HEK293T (cell line): ENCODE measurements at regions not wholly inside any gene's neighbourhood (a gene's known extent, or its start where the extent isn't known, plus 50 kb on each side); places are given as distances from the start of the nearest gene placed in this dataset.

Experiments used
- CTCF ChIA-PET: fragments of 350-600 bp; formaldehyde crosslinking; extraction: SDS; loops from one replicate; lab custom pipeline; 2021; ENCODE audit warnings: antibody characterized with exemption, inconsistent platforms; lab: Yijun Ruan, JAX
- POLR2A ChIA-PET: fragments of 350-600 bp; formaldehyde crosslinking; extraction: SDS; loops from one replicate; lab custom pipeline; 2020; ENCODE audit warnings: antibody characterized with exemption, inconsistent platforms; lab: Yijun Ruan, JAX
- DNase-seq: peaks from one replicate; pipeline ENCODE4 v3.0.0; 2012; ENCODE audit warnings: mixed read lengths; ENCODE audit errors: extremely low spot score
- ARNT ChIP-seq: fragments of 450-650 bp; IDR thresholded peaks from 2 replicates; pipeline ENCODE4 v1.6.1; 2017; ENCODE audit warnings: mild to moderate bottlenecking
- BHLHE40 ChIP-seq: fragments of 450-650 bp; IDR thresholded peaks from 2 replicates; pipeline ENCODE4 v1.6.1; 2016; ENCODE audit warnings: mild to moderate bottlenecking, moderate library complexity, borderline replicate concordance
- CTBP1 ChIP-seq: fragments of 450-650 bp; IDR thresholded peaks from 2 replicates; pipeline ENCODE4 v1.6.1; 2016; ENCODE audit warnings: borderline replicate concordance
- ELF4 ChIP-seq: fragments of 450-650 bp; IDR thresholded peaks from 2 replicates; pipeline ENCODE4 v1.6.1; 2017; ENCODE audit warnings: antibody characterized with exemption
- FOXA1 ChIP-seq: fragments of 450-650 bp; IDR thresholded peaks from 2 replicates; pipeline ENCODE4 v1.6.1; 2016; ENCODE audit warnings: mild to moderate bottlenecking
- FOXK2 ChIP-seq: fragments of 450-650 bp; IDR thresholded peaks from 2 replicates; pipeline ENCODE4 v1.6.1; 2016; ENCODE audit warnings: mild to moderate bottlenecking
- FOXM1 ChIP-seq: fragments of 450-650 bp; IDR thresholded peaks from 2 replicates; pipeline ENCODE4 v1.6.1; 2017; ENCODE audit warnings: mild to moderate bottlenecking, borderline replicate concordance
- HDGF ChIP-seq: fragments of 450-650 bp; IDR thresholded peaks from 2 replicates; pipeline ENCODE4 v1.6.1; 2017; ENCODE audit warnings: antibody characterized with exemption, borderline replicate concordance
- L3MBTL2 ChIP-seq: fragments of 450-650 bp; conservative IDR thresholded peaks from 2 replicates; pipeline ENCODE4 v1.6.1; 2016; ENCODE audit warnings: mild to moderate bottlenecking
- LEF1 ChIP-seq: fragments of 450-650 bp; IDR thresholded peaks from 2 replicates; pipeline ENCODE4 v1.6.1; 2017; ENCODE audit warnings: mild to moderate bottlenecking, borderline replicate concordance
- NFRKB ChIP-seq: fragments of 450-650 bp; IDR thresholded peaks from 2 replicates; pipeline ENCODE4 v1.6.1; 2016; ENCODE audit warnings: mild to moderate bottlenecking, moderate library complexity
- SP1 ChIP-seq: fragments of 450-650 bp; IDR thresholded peaks from 2 replicates; pipeline ENCODE4 v1.6.1; 2017
- SUZ12 ChIP-seq: fragments of 450-650 bp; IDR thresholded peaks from 2 replicates; pipeline ENCODE4 v1.6.1; 2016; ENCODE audit warnings: mild to moderate bottlenecking
- TARDBP ChIP-seq: fragments of 450-650 bp; IDR thresholded peaks from 2 replicates; pipeline ENCODE4 v1.6.1; 2016
- ZNF384 ChIP-seq: fragments of 450-650 bp; IDR thresholded peaks from 2 replicates; pipeline ENCODE4 v1.6.1; 2016
- TF ChIP-seq, protein P1 (sequence below): fragments of 450-650 bp; IDR thresholded peaks from 2 replicates; pipeline ENCODE4 v1.6.1; 2016

DNA sequence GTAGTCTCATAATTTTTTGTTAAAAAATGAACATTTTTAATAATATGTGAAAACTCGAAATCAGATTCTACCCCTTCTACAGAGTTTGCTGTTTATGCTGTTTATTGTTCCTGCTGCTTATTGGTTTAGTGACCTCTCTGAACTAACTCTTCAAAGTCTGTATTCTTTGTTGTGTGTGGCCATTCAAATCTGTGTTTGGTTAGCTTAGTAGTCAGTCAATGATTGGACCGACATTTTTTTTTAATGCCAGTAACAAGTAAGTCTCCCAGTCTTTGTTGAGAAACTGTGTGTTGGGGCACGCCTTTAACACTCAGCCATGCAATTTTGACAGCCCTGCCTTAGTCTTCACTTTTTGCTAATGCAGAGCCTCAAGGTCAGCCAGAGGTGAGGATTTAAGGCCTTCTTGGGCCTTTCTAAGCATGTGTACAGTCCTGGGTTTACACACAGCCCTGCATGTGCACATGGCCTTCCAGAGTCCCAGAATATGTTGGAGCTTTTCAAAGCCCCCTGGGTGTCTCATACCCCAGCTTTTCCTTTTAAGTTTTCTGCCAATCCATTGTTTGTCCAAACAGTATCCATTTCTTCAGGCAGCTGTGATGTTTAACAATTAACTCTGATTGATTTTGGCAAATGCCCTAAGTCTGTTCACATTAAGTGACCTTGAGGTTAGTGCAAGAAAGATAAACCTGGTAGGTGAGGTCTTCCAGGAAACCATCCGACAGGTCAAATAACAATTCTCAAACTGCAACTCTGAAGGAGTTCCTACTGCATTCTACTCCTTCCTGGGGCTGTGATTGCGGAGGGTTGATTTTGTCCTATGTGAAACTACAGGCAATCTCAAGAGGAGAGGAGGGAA is 389.3 kb downstream of the PMP22 start:
- no peak for DNase-seq
- ChIA-PET POLR2A (no interaction called here), CTCF (no interaction called here)
- TF ChIP-seq SP1 = no peak
- no peak for TF ChIP-seq HDGF
- no peak for TF ChIP-seq FOXA1
- TF ChIP-seq, protein P1, sequence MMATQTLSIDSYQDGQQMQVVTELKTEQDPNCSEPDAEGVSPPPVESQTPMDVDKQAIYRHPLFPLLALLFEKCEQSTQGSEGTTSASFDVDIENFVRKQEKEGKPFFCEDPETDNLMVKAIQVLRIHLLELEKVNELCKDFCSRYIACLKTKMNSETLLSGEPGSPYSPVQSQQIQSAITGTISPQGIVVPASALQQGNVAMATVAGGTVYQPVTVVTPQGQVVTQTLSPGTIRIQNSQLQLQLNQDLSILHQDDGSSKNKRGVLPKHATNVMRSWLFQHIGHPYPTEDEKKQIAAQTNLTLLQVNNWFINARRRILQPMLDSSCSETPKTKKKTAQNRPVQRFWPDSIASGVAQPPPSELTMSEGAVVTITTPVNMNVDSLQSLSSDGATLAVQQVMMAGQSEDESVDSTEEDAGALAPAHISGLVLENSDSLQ = no peak
- no peak for TF ChIP-seq FOXM1

GRCh38 chr17:14873996-14874395 is 391.1 kb downstream of the PMP22 start:
- TF ChIP-seq HDGF = no peak
- no peak for TF ChIP-seq FOXK2
- TF ChIP-seq LEF1 = no peak
- TF ChIP-seq, protein P1 = no peak
- no peak for TF ChIP-seq FOXM1
- no peak for TF ChIP-seq ZNF384
- TF ChIP-seq CTBP1 = no peak
- TF ChIP-seq SP1 = no peak
- no peak for TF ChIP-seq L3MBTL2
- no peak for TF ChIP-seq NFRKB
- no peak for TF ChIP-seq FOXA1
- no peak for TF ChIP-seq BHLHE40
- TF ChIP-seq ELF4 = no peak
- no peak for TF ChIP-seq TARDBP
- TF ChIP-seq SUZ12 = no peak
- no peak for TF ChIP-seq ARNT

GRCh38 chr17:14873540-14873939 is 391.6 kb downstream of the PMP22 start:
- TF ChIP-seq SUZ12 (no peak), L3MBTL2 (no peak), LEF1 (no peak), FOXM1 (no peak), BHLHE40 (no peak), TARDBP (no peak), CTBP1 (no peak), SP1 (no peak), NFRKB (no peak), HDGF (no peak), ZNF384 (no peak), FOXA1 (no peak), FOXK2 (no peak), ELF4 (no peak), ARNT (no peak)
- TF ChIP-seq, protein P1 = no peak
- ChIA-PET POLR2A (no interaction called here), CTCF (no interaction called here)
- no peak for DNase-seq

More at GRCh38 chr17:14873996-14874395, 391.1 kb downstream of the PMP22 start:
- no peak for DNase-seq
- POLR2A ChIA-PET = no interaction called here
- CTCF ChIA-PET = no interaction called here

GRCh38 chr17:14871921-14872320 is 393.2 kb downstream of the PMP22 start:
- no peak for TF ChIP-seq FOXM1
- TF ChIP-seq CTBP1 = no peak
- TF ChIP-seq TARDBP = no peak
- no peak for TF ChIP-seq FOXK2
- no peak for TF ChIP-seq FOXA1
- no peak for TF ChIP-seq SUZ12
- TF ChIP-seq SP1 = no peak
- TF ChIP-seq LEF1 = no peak
- TF ChIP-seq, protein P1 = no peak
- TF ChIP-seq NFRKB = no peak
- no peak for TF ChIP-seq ELF4
- no peak for TF ChIP-seq ARNT
- TF ChIP-seq L3MBTL2 = no peak
- no peak for TF ChIP-seq BHLHE40
- no peak for TF ChIP-seq HDGF
- TF ChIP-seq ZNF384 = no peak
- POLR2A ChIA-PET = no interaction called here
- CTCF ChIA-PET = no interaction called here
- no peak for DNase-seq

GRCh38 chr17:14866266-14866665 is 398.9 kb downstream of the PMP22 start:
- ChIA-PET CTCF (no interaction called here), POLR2A (no interaction called here)
- TF ChIP-seq HDGF = no peak
- TF ChIP-seq FOXK2 = no peak
- TF ChIP-seq FOXA1 = no peak
- TF ChIP-seq, protein P1 = no peak
- TF ChIP-seq ZNF384 = no peak
- TF ChIP-seq BHLHE40 = no peak
- TF ChIP-seq ELF4 = no peak
- TF ChIP-seq FOXM1 = no peak
- TF ChIP-seq ARNT = no peak
- TF ChIP-seq CTBP1 = no peak
- TF ChIP-seq NFRKB = no peak
- no peak for TF ChIP-seq SUZ12
- no peak for TF ChIP-seq SP1
- DNase-seq = no peak
